SK-N-SH treated with all-trans-retinoic acid at 6 μM for 48 hours (cell line): ENCODE measurements at regions not wholly inside any gene's neighbourhood (a gene's known extent, or its start where the extent isn't known, plus 50 kb on each side); places are given as distances from the start of the nearest gene placed in this dataset.

Experiments used
- ATAC-seq: fragments of 200-7000 bp; cut with Tn5 transposase; 3 replicates; pipeline ENCODE4 v1.9.1; 2020; ENCODE audit warnings: mild to moderate bottlenecking, moderate library complexity
- ARNTL ChIP-seq: fragments of 450-650 bp; formaldehyde crosslinking; IDR thresholded peaks from 2 replicates; pipeline ENCODE4 v1.5.0; 2020; ENCODE audit warnings: low read depth, mild to moderate bottlenecking, moderate library complexity, borderline replicate concordance
- BACH2 ChIP-seq: fragments of 250-450 bp; sonication (Bioruptor Pico); IDR thresholded peaks from 2 replicates; pipeline ENCODE4 v1.9.0; 2021; ENCODE audit warnings: mild to moderate bottlenecking, borderline replicate concordance
- CREB5 ChIP-seq: fragments of 250-450 bp; sonication (Bioruptor Pico); IDR thresholded peaks from 2 replicates; pipeline ENCODE4 v1.5.1; 2020; ENCODE audit warnings: low read depth, mild to moderate bottlenecking, moderate library complexity
- CSDC2 ChIP-seq: fragments of 250-450 bp; sonication (Bioruptor Pico); IDR thresholded peaks from 2 replicates; pipeline ENCODE4 v1.5.0; 2020; ENCODE audit warnings: mild to moderate bottlenecking, moderate library complexity
- CSRNP3 ChIP-seq: fragments of 250-450 bp; sonication (Bioruptor Pico); IDR thresholded peaks from 2 replicates; pipeline ENCODE4 v1.5.1; 2021; ENCODE audit warnings: mild to moderate bottlenecking, moderate library complexity
- ESRRG ChIP-seq: fragments of 250-450 bp; sonication (Bioruptor Pico); IDR thresholded peaks from 2 replicates; pipeline ENCODE4 v1.6.1; 2021; ENCODE audit warnings: mild to moderate bottlenecking
- GLIS3 ChIP-seq: fragments of 250-450 bp; sonication (Bioruptor Pico); IDR thresholded peaks from 2 replicates; pipeline ENCODE4 v1.5.0; 2020; ENCODE audit warnings: mild to moderate bottlenecking, moderate library complexity
- ISL1 ChIP-seq: fragments of 250-450 bp; sonication (Bioruptor Pico); IDR thresholded peaks from 2 replicates; pipeline ENCODE4 v2.1.2; 2022; ENCODE audit warnings: mild to moderate bottlenecking, moderate library complexity
- OSR1 ChIP-seq: fragments of 250-450 bp; sonication (Bioruptor Pico); IDR thresholded peaks from 2 replicates; pipeline ENCODE4 v1.8.0; 2022; ENCODE audit warnings: moderate library complexity, mild to moderate bottlenecking, inconsistent platforms
- PATZ1 ChIP-seq: fragments of 250-450 bp; sonication (Bioruptor Pico); IDR thresholded peaks from 2 replicates; pipeline ENCODE4 v1.8.0; 2020; ENCODE audit warnings: mild to moderate bottlenecking, moderate library complexity, borderline replicate concordance
- POU6F1 ChIP-seq: fragments of 250-450 bp; sonication (Bioruptor Pico); IDR thresholded peaks from 2 replicates; pipeline ENCODE4 v1.8.0; 2021; ENCODE audit warnings: low read depth, mild to moderate bottlenecking, moderate library complexity, borderline replicate concordance
- PPARA ChIP-seq: fragments of 250-450 bp; sonication (Bioruptor Pico); IDR thresholded peaks from 2 replicates; pipeline ENCODE4 v1.5.0; 2020; ENCODE audit warnings: mild to moderate bottlenecking, borderline replicate concordance
- RARB ChIP-seq: fragments of 250-450 bp; sonication (Bioruptor Pico); IDR thresholded peaks from 2 replicates; pipeline ENCODE4 v1.8.0; 2021; ENCODE audit warnings: mild to moderate bottlenecking, moderate library complexity
- SNAI2 ChIP-seq: fragments of 250-450 bp; sonication (Bioruptor Pico); IDR thresholded peaks from 2 replicates; pipeline ENCODE4 v1.5.0; 2020; ENCODE audit warnings: mild to moderate bottlenecking, moderate library complexity
- TCF4 ChIP-seq: fragments of 250-450 bp; sonication (Bioruptor Pico); IDR thresholded peaks from 2 replicates; pipeline ENCODE4 v1.8.0; 2021; ENCODE audit warnings: mild to moderate bottlenecking, moderate library complexity, borderline replicate concordance
- TOX ChIP-seq: fragments of 250-450 bp; sonication (Bioruptor Pico); IDR thresholded peaks from 2 replicates; pipeline ENCODE4 v1.8.0; 2021; ENCODE audit warnings: mild to moderate bottlenecking, moderate library complexity, borderline replicate concordance
- TSHZ2 ChIP-seq: fragments of 250-450 bp; sonication (Bioruptor Pico); IDR thresholded peaks from 2 replicates; pipeline ENCODE4 v1.5.0; 2020; ENCODE audit warnings: mild to moderate bottlenecking, moderate library complexity
- ZC3H10 ChIP-seq: fragments of 250-450 bp; sonication (Bioruptor Pico); IDR thresholded peaks from 2 replicates; pipeline ENCODE4 v1.5.1; 2021; ENCODE audit warnings: mild to moderate bottlenecking, moderate library complexity
- ZFP3 ChIP-seq: fragments of 250-450 bp; sonication (Bioruptor Pico); IDR thresholded peaks from 2 replicates; pipeline ENCODE4 v1.5.0; 2020; ENCODE audit warnings: mild to moderate bottlenecking, moderate library complexity
- ZFP30 ChIP-seq: fragments of 450-650 bp; formaldehyde crosslinking; IDR thresholded peaks from 2 replicates; pipeline ENCODE4 v1.5.0; 2022; ENCODE audit warnings: mild to moderate bottlenecking, moderate library complexity
- ZNF565 ChIP-seq: fragments of 450-650 bp; formaldehyde crosslinking; conservative IDR thresholded peaks from 2 replicates; pipeline ENCODE4 v1.5.0; 2020; ENCODE audit warnings: low read depth, mild to moderate bottlenecking, moderate library complexity
- ZNF70 ChIP-seq: fragments of 450-650 bp; formaldehyde crosslinking; IDR thresholded peaks from 2 replicates; pipeline ENCODE4 v1.5.0; 2020; ENCODE audit warnings: mild to moderate bottlenecking, moderate library complexity
- ZNF8 ChIP-seq: fragments of 450-650 bp; formaldehyde crosslinking; IDR thresholded peaks from 2 replicates; pipeline ENCODE4 v1.5.0; 2020; ENCODE audit warnings: mild to moderate bottlenecking, moderate library complexity

GRCh38 chr1:115527746-115528145 is 114.0 kb upstream of the VANGL1 start (continued):
- no peak for TF ChIP-seq ZFP3 (CRISPR knock-in tag)
- TF ChIP-seq ZNF565 (CRISPR knock-in tag) = no peak
- no peak for TF ChIP-seq PPARA (CRISPR knock-in tag)
- no peak for TF ChIP-seq RARB
- no peak for TF ChIP-seq ZC3H10
- no peak for TF ChIP-seq PATZ1 (CRISPR knock-in tag)

- TF ChIP-seq OSR1 (CRISPR knock-in tag) (no peak), ZNF8 (CRISPR knock-in tag) (no peak), ZNF565 (CRISPR knock-in tag) (no peak), CSDC2 (CRISPR knock-in tag) (no peak), CSRNP3 (no peak), TCF4 (CRISPR knock-in tag) (no peak), RARB (no peak), PATZ1 (CRISPR knock-in tag) (no peak), ESRRG (CRISPR knock-in tag) (no peak), TOX (CRISPR knock-in tag) (no peak), BACH2 (CRISPR knock-in tag) (no peak), PPARA (CRISPR knock-in tag) (no peak), ZNF70 (CRISPR knock-in tag) (no peak), ZFP30 (CRISPR knock-in tag) (no peak), TSHZ2 (CRISPR knock-in tag) (no peak)
- ATAC-seq = no peak
These were observed 114.9 kb upstream of the VANGL1 start for GRCh38 chr1:115526900-115527299.

GRCh38 chr1:115524236-115524635 is 117.5 kb upstream of the VANGL1 start:
- TF ChIP-seq POU6F1 (no peak), SNAI2 (no peak), GLIS3 (no peak), CSRNP3 (no peak), TOX (CRISPR knock-in tag) (no peak), ARNTL (CRISPR knock-in tag) (no peak), ZFP30 (CRISPR knock-in tag) (no peak), ZFP3 (CRISPR knock-in tag) (no peak), OSR1 (CRISPR knock-in tag) (no peak), CREB5 (CRISPR knock-in tag) (no peak), BACH2 (CRISPR knock-in tag) (no peak), ESRRG (CRISPR knock-in tag) (no peak), ZNF565 (CRISPR knock-in tag) (no peak), CSDC2 (CRISPR knock-in tag) (no peak), ISL1 (CRISPR knock-in tag) (no peak)
- ATAC-seq = no peak
